ENCODE measurements at regions not wholly inside any gene's neighbourhood (a gene's known extent, or its start where the extent isn't known, plus 50 kb on each side); places are given as distances from the start of the nearest gene placed in this dataset.

- Histone ChIP-seq H3K4me2 (ENCODE audit: extremely low read depth, insufficient read depth, low read length) (no peak overlapping the region), H3K4me1 (ENCODE audit: control insufficient read depth, extremely low read depth, insufficient read depth, low read length) (no peaks in the 10 kb centered on the region), H3K27me3 (ENCODE audit: control insufficient read depth, insufficient read depth, low read length) (no peaks in the 10 kb centered on the region), H3K9ac (ENCODE audit: insufficient read depth, low read length) (no peak overlapping the region), H3K27ac (ENCODE audit: insufficient read depth, low read length) (no peak overlapping the region), H2AFZ (ENCODE audit: low read length) (no peak overlapping the region), H3K4me3 (replicated peaks in 1 of 4; ENCODE audit: control extremely low read depth in 1 of 4, insufficient read depth in 1 of 4, low read depth in 3 of 4, low read length in 4 of 4) (no peak overlapping the region), H3K36me3 (ENCODE audit: control insufficient read depth, insufficient read depth, low read length) (no peaks in the 10 kb centered on the region), H3K79me2 (ENCODE audit: control insufficient read depth, insufficient read depth, low read length) (no peaks in the 10 kb centered on the region), H3K9me3 (ENCODE audit: control insufficient read depth, insufficient read depth, low read depth, low read length) (no peaks in the 10 kb centered on the region), H4K20me1 (ENCODE audit: control insufficient read depth, extremely low read depth, insufficient read depth, low read length) (no peaks in the 10 kb centered on the region)
- DNase-seq (ENCODE audit: low read depth in 2 of 2) = no peak
- TF ChIP-seq CTCF (conservative IDR thresholded peaks at IDR 0.05 in 1 of 2, IDR thresholded peaks at IDR 0.05 in 1 of 2; ENCODE audit: low read depth in 1 of 2, low read length in 2 of 2) = no peak
- no peak for TF ChIP-seq EZH2 (IDR thresholded peaks at IDR 0.05; ENCODE audit: low read length, missing control alignments)
Observed at GRCh38 chr13:83975655-83976165, 93.4 kb upstream of the SLITRK1 start.

- H3K27ac ChIP-seq (ENCODE audit: insufficient read depth, low read length) = no peak overlapping the region
- H3K27me3 ChIP-seq (ENCODE audit: control insufficient read depth, insufficient read depth, low read length) = no peaks in the 10 kb centered on the region
- no peak overlapping the region for H2AFZ ChIP-seq (ENCODE audit: low read length)
- no peak overlapping the region for H3K9ac ChIP-seq (ENCODE audit: insufficient read depth, low read length)
- no peaks in the 10 kb centered on the region for H3K36me3 ChIP-seq (ENCODE audit: control insufficient read depth, insufficient read depth, low read length)
- H4K20me1 ChIP-seq (ENCODE audit: control insufficient read depth, extremely low read depth, insufficient read depth, low read length) = no peaks in the 10 kb centered on the region
- DNase-seq (ENCODE audit: low read depth in 2 of 2) = no peak
- no peaks in the 10 kb centered on the region for H3K79me2 ChIP-seq (ENCODE audit: control insufficient read depth, insufficient read depth, low read length)
- TF ChIP-seq EZH2 (IDR thresholded peaks at IDR 0.05; ENCODE audit: low read length, missing control alignments) (no peak), CTCF (conservative IDR thresholded peaks at IDR 0.05 in 1 of 2, IDR thresholded peaks at IDR 0.05 in 1 of 2; ENCODE audit: low read depth in 1 of 2, low read length in 2 of 2) (no peak)
- H3K4me2 ChIP-seq (ENCODE audit: extremely low read depth, insufficient read depth, low read length) = no peak overlapping the region
- no peaks in the 10 kb centered on the region for H3K4me1 ChIP-seq (ENCODE audit: control insufficient read depth, extremely low read depth, insufficient read depth, low read length)
- H3K9me3 ChIP-seq (ENCODE audit: control insufficient read depth, insufficient read depth, low read depth, low read length) = no peaks in the 10 kb centered on the region
- H3K4me3 ChIP-seq (replicated peaks in 1 of 4; ENCODE audit: control extremely low read depth in 1 of 4, insufficient read depth in 1 of 4, low read depth in 3 of 4, low read length in 4 of 4) = no peak overlapping the region
Observed at GRCh38 chr13:83958531-83958930, 76.3 kb upstream of the SLITRK1 start.

GRCh38 chr13:83955011-83955410 lies 72.7 kb upstream of the SLITRK1 start:
- Histone ChIP-seq H4K20me1 (ENCODE audit: control insufficient read depth, extremely low read depth, insufficient read depth, low read length) (no peaks in the 10 kb centered on the region), H3K4me1 (ENCODE audit: control insufficient read depth, extremely low read depth, insufficient read depth, low read length) (no peaks in the 10 kb centered on the region), H3K27me3 (ENCODE audit: control insufficient read depth, insufficient read depth, low read length) (no peaks in the 10 kb centered on the region), H3K9me3 (ENCODE audit: control insufficient read depth, insufficient read depth, low read depth, low read length) (no peaks in the 10 kb centered on the region), H2AFZ (ENCODE audit: low read length) (no peak overlapping the region), H3K4me3 (replicated peaks in 1 of 4; ENCODE audit: control extremely low read depth in 1 of 4, insufficient read depth in 1 of 4, low read depth in 3 of 4, low read length in 4 of 4) (no peak overlapping the region), H3K9ac (ENCODE audit: insufficient read depth, low read length) (no peak overlapping the region), H3K27ac (ENCODE audit: insufficient read depth, low read length) (no peak overlapping the region), H3K79me2 (ENCODE audit: control insufficient read depth, insufficient read depth, low read length) (no peaks in the 10 kb centered on the region), H3K36me3 (ENCODE audit: control insufficient read depth, insufficient read depth, low read length) (no peaks in the 10 kb centered on the region), H3K4me2 (ENCODE audit: extremely low read depth, insufficient read depth, low read length) (no peak overlapping the region)
- TF ChIP-seq EZH2 (IDR thresholded peaks at IDR 0.05; ENCODE audit: low read length, missing control alignments) = no peak
- TF ChIP-seq CTCF (conservative IDR thresholded peaks at IDR 0.05 in 1 of 2, IDR thresholded peaks at IDR 0.05 in 1 of 2; ENCODE audit: low read depth in 1 of 2, low read length in 2 of 2) = no peak
- DNase-seq (ENCODE audit: low read depth in 2 of 2) = no peak
